ENCODE measurements at regions not wholly inside any gene's neighbourhood (a gene's known extent, or its start where the extent isn't known, plus 50 kb on each side); places are given as distances from the start of the nearest gene placed in this dataset.

GRCh38 chr12:30120522-30120921, 336.8 kb upstream of the TMTC1 start:
- H3K4me3 ChIP-seq (ENCODE audit: low read depth, low read length) = no peak overlapping the region
- no peak for TF ChIP-seq CTCF (IDR thresholded peaks at IDR 0.05; ENCODE audit: insufficient read depth, low read depth, low read length, missing control alignments)
- DNase-seq (ENCODE audit: low read depth) = no peak

- H3K4me3 ChIP-seq (ENCODE audit: low read depth, low read length) = no peak overlapping the region
- no peak for TF ChIP-seq CTCF (IDR thresholded peaks at IDR 0.05; ENCODE audit: insufficient read depth, low read depth, low read length, missing control alignments)
- no peak for DNase-seq (ENCODE audit: low read depth)
Observed at GRCh38 chr12:30117483-30117882, 333.7 kb upstream of the TMTC1 start.

GRCh38 chr12:30111719-30112118, 328.0 kb upstream of the TMTC1 start:
- H3K4me3 ChIP-seq (ENCODE audit: low read depth, low read length) = no peak overlapping the region
- no peak for TF ChIP-seq CTCF (IDR thresholded peaks at IDR 0.05; ENCODE audit: insufficient read depth, low read depth, low read length, missing control alignments)
- no peak for DNase-seq (ENCODE audit: low read depth)

GRCh38 chr12:30110958-30111586, 327.3 kb upstream of the TMTC1 start:
- no peak overlapping the region for H3K4me3 ChIP-seq (ENCODE audit: low read depth, low read length)
- no peak for DNase-seq (ENCODE audit: low read depth)
- TF ChIP-seq CTCF (IDR thresholded peaks at IDR 0.05; ENCODE audit: insufficient read depth, low read depth, low read length, missing control alignments) = no peak

- H3K4me3 ChIP-seq (ENCODE audit: low read depth, low read length) = no peak overlapping the region
- DNase-seq (ENCODE audit: low read depth) = no peak
- no peak for TF ChIP-seq CTCF (IDR thresholded peaks at IDR 0.05; ENCODE audit: insufficient read depth, low read depth, low read length, missing control alignments)
Observed at GRCh38 chr12:30110498-30110897, 326.8 kb upstream of the TMTC1 start.

- no peak for TF ChIP-seq CTCF (IDR thresholded peaks at IDR 0.05; ENCODE audit: insufficient read depth, low read depth, low read length, missing control alignments)
- H3K4me3 ChIP-seq (ENCODE audit: low read depth, low read length) = no peak overlapping the region
- no peak for DNase-seq (ENCODE audit: low read depth)
Observed at GRCh38 chr12:30108666-30109065, 324.9 kb upstream of the TMTC1 start.
